Activated CD4-positive, alpha-beta T cell treated with anti-CD3 and anti-CD28 coated beads for 4 hours (primary cell): ENCODE measurements at regions not wholly inside any gene's neighbourhood (a gene's known extent, or its start where the extent isn't known, plus 50 kb on each side); places are given as distances from the start of the nearest gene placed in this dataset.
"Not testable (repeated sequence)": the region's sequence is repeated elsewhere in the genome, so short reads cannot be mapped to it uniquely, and the experiment has no call there.

Experiments
- DNase-seq, 2 donors: peaks; one replicate each; pipeline ENCODE4 v3.0.0-alpha.2; 2020

DNA sequence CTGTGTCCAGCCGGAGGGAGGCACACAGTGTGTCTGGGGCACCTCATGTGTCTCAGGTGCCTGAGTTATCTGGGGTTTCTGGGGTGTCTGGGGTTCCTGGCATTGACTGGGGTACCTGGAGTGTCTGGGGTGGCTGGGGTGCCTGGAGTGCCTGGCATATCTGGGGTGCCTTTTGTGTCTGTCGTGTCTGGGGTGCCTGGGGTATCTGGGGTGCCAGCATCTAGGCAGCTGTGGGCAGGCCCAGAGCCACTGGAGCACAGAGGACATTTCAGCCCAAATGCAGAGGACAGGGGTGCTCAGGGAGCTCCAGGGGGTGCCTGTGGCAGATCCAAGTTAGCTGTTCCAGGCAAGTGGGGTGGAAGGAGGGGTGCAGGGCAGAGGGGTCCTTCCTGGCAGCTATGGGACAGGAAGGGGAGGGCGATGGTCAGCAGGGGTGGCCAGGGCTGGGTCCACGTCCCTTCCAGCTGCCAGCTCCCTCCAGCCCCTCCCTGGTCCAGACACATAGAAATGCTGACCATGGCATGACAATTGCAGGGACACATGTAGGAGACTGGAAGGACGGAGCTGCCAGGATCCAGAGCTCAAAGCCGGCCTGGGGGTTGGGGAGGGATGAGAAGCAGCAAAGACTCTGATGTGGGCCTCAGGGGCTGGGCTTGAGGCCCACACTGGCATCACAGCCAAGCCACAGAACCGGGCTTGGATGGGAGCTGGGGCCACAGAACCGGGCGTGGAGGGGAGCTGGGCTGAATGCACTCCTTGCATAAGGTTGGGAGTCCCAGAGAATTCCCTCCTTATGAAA, 133.0 kb downstream of the BRD1 start:
- DNase-seq = no peak

DNA sequence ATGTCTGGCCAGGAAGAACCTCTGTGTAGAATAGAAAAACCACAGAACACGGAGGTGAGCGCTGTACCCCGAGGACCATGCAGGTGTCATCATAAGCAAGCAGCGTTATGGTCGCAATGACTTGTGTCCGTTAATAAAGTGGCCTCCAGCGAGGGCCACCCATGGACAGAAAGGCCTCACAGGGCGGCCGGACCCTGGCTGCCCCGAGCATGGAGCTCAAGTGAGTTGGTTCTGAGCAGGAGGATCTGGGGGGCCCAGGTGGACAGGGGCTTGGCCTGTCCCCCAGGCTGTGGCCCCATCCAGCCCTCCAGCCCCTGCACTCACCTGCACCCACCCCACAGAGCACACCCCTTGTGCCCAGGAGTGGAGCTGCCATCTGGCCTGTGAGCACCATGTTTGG, 133.8 kb downstream of the BRD1 start:
- no peak for DNase-seq

DNA sequence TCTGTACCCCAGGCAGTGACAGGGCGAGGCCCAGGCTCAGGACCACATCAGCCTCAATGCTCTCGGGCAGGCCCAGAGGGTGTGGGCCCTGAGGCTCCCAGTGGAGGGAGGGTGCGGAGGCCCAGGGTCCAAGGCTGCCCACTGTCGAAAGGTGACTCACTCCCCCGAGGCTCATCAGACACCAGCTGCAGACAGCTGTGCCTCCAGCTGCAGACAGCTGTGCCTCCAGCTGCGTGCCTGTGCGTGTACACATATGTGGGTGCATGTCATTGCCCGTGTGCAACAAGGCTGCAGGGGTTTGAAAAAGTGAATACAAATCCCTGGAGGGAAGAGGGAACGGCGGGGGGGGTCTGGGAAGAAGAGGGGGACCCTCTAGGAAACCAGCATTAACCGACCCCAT, 134.3 kb downstream of the BRD1 start:
- DNase-seq = no peak

DNA sequence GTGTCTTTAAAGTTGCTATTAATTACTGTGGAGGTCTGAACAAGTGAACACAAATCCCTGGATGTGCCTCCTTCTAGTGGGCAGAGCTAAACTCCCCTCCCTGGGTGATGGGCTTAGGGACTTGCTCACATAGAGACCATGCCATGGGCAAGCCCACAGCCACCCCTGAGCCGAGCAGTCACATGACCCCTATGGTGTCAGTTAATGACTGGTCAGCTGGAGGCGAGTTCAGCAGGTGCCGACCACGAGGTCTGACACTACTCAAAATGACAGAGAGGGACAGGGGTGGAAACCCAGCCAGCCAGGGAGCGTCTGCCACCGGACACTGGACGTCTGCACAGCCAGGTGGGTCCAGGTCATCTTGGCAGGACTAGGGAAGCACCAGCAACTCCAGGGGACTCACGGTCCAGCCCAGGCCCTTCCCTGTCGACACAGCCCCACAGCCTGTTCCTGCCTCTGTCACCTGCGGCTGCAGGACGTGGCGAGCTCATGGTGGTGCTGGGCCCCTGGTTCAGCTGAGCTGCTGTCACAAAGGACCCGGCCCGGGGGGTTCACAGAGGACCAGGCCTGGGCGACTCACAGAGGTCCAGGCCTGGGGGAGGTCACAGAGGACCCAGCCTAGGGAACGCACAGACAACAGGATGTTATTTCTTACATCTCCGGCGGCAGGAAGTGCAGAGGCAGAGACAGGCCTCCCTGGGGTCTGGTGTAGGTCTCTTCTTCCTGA, 135.0 kb downstream of the BRD1 start:
- DNase-seq = no peak

DNA sequence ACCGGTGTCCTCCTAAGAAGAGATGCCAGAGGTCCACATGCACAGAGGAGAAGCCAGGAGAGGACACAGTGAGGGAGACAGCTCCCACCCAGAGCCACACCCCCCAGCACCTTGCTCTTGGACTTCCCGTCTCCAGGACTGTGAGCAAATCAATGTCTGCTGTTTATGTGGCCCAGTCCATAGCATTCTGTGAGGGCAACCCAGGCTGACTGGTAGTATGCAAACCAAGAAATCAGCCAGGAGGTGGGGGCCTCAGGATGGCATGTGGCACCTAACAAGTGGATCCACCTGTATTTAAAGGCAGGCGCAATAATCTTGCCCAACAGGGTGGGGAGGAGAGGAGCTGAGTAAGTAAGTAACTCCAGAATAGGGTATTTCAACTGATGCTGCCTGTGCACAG, 136.4 kb downstream of the BRD1 start:
- no peak for DNase-seq

DNA sequence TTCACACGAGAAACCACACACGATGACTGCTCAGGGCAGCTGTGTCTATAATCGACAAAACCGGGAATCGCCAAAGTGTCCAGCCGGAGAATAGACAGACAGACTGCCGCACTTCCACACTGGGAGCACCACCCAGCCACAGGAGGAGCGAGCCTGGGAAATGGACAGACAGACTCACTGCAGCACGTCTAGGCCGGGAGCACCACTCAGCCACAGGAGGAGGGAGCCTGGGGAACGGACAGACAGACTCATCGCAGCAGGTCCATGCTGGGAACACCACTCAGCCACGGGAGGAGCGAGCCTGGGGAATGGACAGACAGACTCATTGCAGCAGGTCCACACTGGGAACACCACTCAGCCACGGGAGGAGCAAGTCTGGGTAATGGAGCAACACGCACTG, 137.2 kb downstream of the BRD1 start:
- DNase-seq = no peak

DNA sequence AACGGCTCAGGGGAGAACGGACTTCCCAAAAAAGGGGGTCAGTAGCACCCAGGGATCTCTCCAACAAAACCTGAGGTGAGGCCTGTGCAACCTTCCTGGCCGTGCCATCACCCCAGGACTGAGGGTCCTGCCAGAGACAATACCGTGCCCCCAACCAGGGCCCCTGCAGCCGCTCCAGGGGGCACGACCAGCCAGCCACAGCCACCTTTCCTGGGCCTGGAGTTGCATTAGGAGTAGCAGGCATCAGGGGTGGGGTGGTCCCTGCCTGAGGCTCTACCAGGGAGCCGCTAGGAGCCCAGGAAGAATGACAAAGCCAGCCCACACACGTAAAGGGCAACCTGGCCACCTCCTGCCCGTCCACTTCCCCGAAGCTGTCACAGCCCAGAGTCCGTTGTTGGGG, 137.8 kb downstream of the BRD1 start:
- DNase-seq = no peak

DNA sequence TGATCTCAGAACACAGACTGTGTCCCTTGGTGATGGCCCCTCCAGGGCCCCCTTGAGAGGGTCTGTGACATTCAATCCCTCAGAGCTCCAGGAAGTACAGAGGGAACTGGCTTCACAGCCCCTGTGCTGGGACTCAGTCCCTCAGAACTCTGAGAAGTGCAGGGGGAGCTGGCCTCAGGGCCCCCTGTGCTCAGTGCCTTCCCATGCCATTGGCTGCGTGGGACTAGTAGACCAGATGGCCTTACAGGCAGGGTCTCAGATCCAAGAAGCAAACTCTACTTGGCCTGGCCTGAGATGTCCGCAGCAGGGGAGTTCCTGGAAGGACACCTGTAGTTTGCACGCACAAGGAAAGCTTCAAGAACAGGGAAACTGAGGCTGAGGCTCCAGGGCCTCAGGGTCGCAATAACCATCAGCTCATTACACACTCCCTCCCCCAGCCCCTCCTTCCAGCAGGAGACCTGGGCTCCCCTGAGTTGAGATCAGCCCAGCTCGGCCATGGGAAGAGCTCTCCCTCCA, 138.4 kb downstream of the BRD1 start:
- no peak for DNase-seq

DNA sequence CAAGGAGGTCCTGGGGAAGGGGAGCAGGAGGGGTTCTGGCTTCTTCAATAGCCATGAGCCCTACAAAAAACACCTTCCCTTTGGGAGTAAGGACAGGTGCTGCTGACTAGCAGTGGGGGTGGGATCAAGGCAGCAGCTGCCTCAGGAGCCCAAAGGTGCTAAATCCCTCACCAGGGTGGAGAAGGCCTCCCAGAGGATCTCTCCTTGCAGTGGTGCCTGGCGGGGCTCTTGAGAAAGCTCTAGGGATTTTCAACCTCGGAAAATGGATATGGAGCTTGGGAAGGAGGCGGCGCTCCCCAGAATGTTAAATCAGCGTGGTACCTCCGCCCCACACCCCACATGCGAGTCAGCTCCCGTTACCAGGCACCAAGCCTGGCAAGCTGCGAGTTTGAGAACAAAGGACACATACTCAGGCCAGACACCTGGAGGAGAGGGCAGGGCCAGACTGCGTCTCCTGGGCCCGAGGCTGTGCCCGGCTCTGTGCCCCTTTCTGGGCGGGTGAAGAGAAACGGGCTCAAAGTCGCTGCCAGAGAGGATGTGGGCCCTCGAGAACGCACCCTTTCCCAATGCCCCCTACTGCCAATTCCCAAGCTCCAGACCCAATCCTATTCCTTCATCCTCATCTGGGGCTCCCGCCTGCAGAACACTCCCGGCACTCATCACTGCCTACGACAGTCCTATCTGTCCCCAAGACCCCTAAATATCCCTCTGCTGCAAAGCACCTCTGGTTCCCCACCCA, 139.0 kb downstream of the BRD1 start:
- no peak for DNase-seq

DNA sequence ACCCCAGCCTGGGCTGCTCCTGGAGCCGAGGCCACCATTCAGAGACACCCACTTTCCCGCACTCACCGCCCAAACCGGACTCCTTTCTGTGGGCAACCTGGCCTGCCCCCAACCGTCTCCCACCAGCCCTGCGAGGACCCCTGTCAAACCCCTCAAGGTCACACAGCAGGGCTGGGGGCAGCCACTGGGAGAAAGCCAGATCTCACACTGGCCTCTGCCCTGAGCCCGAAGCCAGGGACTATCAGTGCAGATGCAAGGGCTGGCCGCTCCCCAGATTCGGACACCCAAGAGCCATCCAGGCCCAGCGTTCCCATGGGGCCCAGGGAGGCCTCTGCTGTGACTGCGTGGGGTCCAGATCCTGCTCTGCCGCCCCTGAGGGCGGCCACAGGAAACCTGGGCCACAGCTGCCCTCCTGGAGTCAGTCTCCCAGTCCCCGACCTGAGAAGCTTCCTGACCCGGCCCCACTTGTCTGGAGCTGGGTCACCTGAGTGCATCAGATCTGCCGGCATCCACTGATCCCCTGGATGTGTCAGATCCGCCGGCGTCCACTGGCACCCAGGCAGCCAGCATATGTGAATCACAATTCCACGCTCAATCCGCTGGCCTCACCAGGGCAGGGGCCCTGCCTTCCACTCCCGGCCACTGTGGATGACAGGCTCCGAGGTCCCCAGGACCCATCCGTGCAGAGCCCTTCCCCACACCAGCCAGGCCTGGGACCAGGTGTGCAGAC, 139.7 kb downstream of the BRD1 start:
- DNase-seq = no peak

DNA sequence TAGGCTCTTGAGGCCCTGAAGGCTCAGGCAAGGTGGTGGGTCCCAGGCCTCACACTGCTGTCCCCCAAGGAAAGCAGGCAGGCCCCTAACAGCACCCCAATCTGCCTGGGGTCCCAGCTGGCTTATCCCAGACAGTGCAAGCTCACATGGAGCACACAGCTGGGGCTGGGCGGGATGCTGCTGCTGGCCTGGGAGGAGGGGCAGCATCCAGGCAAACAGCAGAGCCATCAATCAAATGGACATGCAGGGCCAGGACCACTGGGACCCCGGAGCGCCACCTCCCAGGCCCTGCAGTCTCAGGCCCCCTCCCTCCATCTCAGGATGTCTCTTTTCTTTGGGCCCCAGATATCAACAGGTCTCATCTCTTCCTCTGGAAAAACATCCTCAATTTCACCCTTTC, 140.3 kb downstream of the BRD1 start:
- no peak for DNase-seq

DNA sequence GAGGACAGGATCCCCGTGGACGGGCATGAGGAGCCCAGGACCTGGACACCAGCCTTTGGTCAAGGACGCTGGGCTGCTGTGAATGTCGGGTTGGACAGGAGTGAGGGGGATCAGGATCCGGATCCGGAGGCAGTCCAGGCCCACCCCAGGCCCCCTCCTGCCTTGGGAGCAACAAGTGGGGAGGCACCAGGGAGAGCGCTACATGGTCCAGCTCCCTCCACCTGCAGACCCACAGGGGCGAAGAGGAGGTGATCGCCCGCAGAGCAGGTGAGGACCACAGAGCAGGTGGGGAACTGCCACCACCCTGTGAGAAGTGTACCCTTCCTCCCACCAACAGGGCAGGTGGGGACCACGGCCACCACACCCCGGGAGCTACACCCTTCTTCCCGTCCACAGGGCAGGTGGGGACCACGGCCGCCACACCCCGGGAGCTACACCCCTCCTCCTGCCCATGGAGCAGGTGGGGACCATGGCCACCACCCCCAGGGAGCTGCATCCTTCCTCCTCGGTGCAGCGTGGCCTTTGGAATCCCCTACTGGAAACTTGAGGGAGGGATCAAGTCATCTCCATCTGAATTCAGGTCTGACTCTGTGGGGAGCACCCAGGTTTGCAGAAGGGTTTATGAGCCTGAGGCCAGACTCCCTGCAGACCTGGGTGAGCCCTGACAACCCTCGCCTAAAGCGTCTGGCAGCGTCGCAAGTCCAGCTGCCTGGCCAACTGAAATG, 141.0 kb downstream of the BRD1 start:
- no peak for DNase-seq

DNA sequence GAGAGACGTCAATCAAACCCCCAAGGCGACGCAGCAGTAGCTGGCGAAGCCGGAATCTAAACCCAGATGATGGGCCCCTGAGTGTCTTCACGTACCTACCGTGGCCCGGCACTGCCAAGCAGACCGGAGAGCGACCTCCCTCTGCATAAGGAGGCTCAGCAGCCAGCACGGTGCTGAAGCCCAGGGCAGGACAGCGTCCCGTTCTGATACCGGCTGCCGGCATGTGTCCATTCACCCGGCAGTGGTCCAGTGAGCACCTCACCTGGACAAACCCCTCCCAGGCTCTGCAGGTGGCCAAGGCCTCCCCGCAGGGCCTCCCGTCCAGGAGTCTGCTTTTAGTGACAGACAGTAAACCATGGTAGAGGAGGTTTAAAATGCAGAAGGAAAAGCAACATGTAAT, 142.0 kb downstream of the BRD1 start:
- no peak for DNase-seq

DNA sequence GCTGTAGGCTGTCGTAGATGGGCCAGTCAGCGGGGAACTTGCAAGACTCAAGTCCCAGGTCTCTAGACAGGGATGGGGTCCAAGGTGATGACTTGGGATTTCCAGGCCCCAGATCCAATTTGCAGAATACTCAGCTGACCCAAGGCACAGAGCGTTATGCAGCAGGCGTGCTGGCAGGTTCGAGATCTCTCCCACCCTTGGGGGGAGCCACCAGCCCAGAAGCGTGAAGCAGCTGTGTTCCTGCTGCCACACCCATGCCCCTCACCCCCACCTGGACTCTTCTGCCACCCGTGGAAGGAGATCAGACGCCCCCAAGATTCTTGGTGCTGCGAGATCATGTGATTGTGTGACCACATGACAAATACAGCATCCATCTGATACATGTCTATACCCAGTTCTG, 142.6 kb downstream of the BRD1 start:
- DNase-seq = no peak

DNA sequence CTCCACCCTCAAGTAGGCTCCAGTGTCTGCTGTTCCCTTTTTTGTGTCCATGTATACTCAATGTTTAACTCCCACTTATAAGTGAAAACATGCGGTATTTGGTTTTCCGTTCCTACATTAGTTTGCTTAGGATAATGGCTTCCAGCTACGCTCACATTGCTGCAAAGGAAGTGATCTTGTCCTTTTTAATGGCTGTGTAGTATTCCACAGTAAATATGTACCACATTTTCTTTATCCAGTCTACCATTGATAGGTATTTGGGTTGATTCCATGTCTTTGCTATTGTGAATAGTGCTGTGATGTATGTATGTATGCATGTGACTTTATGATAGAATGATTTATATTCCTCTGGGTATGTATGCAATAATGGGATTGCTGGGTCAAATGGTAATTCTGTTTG, 144.6 kb downstream of the BRD1 start:
- DNase-seq = no peak

DNA sequence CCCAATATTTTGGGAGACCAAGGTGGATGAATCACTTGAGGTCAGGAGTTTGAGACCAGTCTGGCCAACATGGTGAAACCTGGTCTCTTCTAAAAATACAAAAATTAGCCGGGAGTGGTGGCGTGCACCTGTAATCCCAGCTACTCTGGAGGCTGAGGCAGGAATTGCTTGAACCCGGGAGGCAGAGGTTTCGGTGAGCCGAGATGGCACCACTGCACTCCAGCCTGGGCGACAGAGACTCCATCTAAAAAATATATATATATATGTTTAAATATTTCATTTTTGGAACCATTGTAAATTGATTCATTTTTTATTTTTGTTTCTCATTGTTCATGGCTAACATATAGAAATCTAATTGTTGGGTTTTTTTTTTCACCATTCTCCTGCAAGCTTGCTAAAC, 146.9 kb downstream of the BRD1 start:
- DNase-seq = not testable (repeated sequence)

DNA sequence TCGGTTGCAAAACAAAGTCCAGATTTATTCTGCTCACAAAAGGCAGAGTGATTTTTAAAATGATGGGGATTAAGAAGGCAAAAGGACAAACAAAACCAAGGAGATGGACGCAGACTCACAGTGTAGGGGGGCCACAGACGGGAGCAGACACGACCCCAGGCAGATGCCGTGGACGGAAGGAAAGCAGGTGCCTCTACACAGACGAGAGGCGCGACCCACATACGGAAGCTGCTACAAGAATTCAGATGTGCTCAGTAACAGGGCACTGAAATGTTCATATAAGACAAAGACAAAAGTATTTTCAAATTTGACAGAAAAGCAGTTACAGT, 148.9 kb downstream of the BRD1 start:
- no peak for DNase-seq

DNA sequence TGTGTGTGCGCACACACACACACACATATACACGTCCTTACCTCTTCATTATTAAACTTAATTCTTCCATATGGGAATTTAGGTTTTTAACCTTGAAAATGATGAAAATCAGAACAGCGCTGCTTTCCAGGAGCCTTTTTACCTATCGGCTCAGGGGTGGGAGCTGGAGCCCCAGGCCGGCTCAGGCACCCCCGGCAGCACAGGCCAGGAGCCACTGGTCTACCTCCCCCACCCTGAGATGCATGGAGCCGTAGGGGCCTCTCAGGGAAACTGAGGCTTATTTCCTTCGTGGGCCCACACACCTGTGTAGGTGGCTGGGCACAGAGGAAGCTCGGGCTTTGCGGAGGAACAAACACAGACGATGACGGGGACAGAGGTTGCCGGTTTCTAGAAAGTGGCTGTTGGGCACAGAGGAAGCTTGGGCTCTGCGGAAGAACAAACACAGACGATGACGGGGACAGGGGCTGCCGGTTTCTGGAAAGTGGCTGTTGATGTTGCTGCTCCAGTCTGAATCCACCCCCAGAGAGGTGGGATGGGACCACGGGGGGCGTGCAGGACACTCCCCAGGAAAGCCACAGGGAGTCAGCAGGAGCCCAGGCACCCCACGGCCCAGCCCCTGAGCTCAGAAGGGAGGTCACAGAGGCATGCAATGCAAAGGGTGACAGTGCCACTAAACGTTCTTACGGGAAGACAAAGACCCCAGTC, 149.4 kb downstream of the BRD1 start:
- no peak for DNase-seq

DNA sequence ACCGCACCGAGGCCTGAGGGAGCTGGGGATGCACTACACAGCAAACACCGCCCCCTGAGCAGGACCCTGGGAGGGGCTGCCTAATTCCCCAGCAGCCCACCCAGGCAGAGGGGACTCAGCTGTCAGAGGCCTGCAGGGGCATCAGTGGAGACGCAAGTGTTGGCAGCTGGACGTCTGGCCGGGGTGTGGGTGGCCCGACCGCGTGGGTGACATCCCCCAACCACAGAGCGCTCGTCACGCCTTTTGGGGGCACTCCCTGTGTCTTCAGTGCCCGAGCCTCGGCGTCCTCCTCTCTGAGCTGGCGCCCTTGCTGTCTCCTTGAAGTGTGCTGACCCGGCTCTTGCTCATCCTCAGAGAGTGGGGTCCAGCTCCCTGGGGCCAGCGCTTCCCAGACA, 150.2 kb downstream of the BRD1 start:
- no peak for DNase-seq

DNA sequence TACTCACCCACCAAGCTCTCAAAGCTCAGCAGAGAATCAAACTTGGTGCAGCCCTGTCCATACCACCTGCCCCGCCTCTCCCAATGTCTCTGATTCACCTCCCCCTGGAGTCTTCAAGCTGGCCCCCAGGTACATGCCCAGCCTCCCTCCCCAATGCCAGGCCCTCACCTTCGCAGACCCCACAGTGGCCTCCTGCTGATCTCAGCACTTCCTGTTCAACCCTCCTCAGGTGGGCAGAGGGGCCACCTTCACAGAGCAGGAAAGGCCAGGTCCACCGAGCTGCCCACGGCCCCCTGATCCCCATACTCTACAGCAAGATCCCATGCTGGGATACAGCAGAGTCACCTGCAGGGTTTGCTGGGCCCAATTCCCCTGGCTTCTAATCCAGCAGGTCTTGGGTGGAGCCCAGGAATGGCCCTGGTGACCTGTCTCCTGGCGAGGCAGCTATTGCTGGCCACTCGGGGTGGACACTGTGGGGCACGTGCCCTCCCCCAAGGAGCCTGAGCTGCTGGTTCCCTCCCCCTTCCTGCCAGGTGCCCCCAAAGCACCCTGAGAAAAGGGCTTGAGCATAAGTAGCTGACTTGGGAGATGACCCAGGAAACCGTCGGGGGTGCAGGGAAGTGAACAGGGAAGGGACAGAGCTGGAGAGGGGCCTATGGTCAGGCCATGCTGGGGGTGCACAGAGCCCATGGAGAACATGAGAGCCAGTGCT, 150.7 kb downstream of the BRD1 start:
- DNase-seq = no peak

DNA sequence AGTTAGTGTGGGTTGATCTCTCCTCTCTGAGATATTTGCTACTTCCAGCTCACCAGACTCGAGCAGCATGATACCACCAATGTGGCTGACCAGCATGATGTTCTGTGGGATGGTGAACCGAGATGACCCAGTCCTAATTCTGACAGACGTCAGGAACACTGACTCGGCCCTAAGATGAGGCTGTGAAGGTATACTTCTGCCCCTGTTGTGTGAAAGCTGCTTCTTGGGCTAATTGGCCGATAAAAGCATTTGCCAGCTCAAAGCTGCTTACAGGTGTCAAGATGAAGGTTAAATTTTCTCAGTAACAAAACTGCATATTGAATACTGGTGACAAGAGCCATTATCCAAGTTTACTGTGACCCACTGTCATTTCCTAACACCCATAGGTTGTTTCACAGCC, 151.4 kb downstream of the BRD1 start:
- DNase-seq = no peak
